ENCODE measurements at regions not wholly inside any gene's neighbourhood (a gene's known extent, or its start where the extent isn't known, plus 50 kb on each side); places are given as distances from the start of the nearest gene placed in this dataset.

DNA sequence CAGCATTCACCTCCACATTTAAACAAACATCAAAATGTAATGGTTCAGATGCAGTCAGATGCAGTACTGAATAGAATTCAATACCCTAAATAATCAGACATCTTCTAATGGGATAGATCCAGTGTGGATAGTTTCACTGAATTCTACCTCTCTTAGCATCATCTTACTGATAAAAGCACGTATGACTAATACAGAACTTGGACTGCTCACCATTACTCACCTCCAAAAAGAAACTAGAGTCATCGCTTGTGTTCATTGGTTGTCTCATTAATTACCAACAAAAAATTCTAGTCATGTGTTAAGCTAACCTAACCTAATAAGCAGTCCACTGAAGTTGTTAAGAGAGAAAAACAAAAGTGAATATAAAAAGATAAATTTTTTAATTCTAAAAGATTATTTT lies 165.9 kb upstream of the IRAK1BP1 start:
- TF ChIP-seq, protein P1, sequence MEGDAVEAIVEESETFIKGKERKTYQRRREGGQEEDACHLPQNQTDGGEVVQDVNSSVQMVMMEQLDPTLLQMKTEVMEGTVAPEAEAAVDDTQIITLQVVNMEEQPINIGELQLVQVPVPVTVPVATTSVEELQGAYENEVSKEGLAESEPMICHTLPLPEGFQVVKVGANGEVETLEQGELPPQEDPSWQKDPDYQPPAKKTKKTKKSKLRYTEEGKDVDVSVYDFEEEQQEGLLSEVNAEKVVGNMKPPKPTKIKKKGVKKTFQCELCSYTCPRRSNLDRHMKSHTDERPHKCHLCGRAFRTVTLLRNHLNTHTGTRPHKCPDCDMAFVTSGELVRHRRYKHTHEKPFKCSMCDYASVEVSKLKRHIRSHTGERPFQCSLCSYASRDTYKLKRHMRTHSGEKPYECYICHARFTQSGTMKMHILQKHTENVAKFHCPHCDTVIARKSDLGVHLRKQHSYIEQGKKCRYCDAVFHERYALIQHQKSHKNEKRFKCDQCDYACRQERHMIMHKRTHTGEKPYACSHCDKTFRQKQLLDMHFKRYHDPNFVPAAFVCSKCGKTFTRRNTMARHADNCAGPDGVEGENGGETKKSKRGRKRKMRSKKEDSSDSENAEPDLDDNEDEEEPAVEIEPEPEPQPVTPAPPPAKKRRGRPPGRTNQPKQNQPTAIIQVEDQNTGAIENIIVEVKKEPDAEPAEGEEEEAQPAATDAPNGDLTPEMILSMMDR (IDR thresholded peaks at IDR 0.05) = no peak
- TF ChIP-seq POLR2A (IDR thresholded peaks at IDR 0.05) = no peak
- no peak for TF ChIP-seq POLR2AphosphoS5 (IDR thresholded peaks at IDR 0.05)
- TF ChIP-seq EP300 (IDR thresholded peaks at IDR 0.05) = no peak
